Renal cortical epithelial cell (primary cell): ENCODE measurements at regions not wholly inside any gene's neighbourhood (a gene's known extent, or its start where the extent isn't known, plus 50 kb on each side); places are given as distances from the start of the nearest gene placed in this dataset.
A peak's percentile ranks its signal among the peaks of the same experiment; 100 is the strongest.

Experiments used
- DNase-seq: peaks from one replicate; pipeline ENCODE4 v3.0.0-alpha.2; 2011; ENCODE audit warnings: low read depth

DNA sequence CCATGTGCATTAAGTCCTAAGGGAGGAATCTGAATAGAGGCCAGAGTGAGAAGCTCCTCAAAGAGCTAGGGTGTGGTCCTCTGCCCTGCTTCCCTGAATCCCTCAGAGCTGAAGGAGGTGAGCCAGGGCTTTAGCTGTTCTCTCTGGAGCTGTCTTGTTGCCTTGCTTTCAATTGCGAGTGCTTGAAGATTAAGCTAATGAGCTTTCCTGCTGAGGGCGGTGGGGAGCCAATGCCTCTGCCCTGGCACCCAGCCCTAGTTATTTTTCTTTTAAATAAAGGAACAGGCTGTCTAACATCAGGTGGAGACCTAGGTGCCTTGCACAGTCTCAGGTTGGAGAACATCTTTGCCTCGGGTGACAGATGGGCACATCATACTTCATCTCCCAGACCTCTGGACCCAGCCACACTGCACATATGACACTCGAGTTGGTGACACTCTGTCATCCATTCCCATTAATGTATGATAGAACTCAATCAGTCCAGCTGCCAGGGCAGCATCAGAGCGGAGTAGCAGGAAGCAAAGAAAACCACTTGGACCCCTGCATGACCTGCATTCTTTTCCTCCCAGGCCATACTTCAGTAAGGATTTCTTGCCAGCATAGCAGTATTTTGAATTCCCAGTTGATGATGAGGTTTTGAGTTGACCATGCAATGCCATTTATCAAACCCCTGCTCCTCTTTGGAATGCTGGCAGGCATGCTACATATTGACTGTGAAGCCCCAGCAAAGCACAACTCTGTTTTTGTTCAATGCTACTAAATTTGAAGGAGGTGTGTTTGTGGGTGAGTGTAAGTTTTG lies 292.7 kb downstream of the RNF144A start:
- DNase-seq: no peak

DNA sequence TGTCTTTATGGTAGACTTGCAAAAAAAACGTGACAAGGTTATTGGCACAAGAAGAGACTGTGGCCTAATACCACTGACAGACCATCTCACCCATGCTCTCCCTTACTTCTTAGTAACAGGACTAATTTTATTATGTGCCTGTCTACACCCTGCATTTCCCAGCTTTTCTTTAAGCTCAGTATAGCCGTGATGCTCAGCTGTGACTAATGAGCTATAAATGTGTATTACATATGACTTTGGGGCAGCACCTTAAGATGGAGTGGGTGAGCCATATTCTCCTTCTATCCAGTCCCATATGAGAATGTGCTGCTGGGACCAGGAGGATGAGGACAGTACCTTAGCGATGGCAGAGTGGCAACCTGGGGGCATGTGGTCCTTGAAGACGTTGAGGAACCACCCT lies 293.5 kb downstream of the RNF144A start:
- no peak for DNase-seq

DNA sequence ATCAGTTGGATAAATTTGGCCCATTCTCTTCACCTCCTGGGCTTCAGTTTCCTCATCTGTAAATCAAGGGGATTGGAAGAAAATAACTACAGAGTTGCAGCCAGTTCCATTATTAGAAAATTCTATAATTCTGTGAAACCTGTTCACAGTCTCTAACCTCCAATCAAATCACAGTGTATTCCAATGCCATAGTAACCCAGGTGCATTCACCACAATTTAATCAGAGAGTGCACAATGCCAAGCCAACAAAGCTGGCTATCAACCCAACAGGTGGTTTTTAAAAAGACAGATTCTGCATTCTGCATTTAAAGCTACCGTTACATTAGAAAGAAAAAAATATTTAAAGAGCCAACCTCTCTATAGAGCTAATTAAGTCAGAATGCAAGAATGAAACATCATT lies 308.6 kb downstream of the RNF144A start:
- DNase-seq: no peak

GRCh38 chr2:7226501-7226900 lies 309.3 kb downstream of the RNF144A start:
- DNase-seq: peak; percentile 7

GRCh38 chr2:7233126-7233525 lies 315.9 kb downstream of the RNF144A start:
- DNase-seq: no peak

GRCh38 chr2:7237466-7237865 lies 320.3 kb downstream of the RNF144A start:
- no peak for DNase-seq

DNA sequence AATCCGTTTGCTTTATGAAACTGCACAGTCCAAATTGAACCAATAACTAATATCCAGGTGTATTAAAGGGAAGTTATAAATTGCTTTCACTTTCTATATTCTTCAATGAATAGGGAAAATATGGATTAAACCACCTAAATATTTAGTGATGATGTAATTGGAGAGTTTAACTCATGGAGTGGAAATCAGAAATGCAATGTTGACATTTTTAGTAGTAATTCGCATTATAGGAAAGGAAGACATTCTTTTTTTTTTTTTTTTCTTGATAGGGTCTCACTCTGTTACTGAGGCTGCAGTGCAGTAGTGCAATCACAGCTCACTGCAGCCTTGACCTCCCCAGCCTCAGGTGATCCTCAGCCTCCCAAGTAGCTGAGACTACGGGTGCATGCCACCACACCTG lies 321.9 kb downstream of the RNF144A start:
- no peak for DNase-seq

DNA sequence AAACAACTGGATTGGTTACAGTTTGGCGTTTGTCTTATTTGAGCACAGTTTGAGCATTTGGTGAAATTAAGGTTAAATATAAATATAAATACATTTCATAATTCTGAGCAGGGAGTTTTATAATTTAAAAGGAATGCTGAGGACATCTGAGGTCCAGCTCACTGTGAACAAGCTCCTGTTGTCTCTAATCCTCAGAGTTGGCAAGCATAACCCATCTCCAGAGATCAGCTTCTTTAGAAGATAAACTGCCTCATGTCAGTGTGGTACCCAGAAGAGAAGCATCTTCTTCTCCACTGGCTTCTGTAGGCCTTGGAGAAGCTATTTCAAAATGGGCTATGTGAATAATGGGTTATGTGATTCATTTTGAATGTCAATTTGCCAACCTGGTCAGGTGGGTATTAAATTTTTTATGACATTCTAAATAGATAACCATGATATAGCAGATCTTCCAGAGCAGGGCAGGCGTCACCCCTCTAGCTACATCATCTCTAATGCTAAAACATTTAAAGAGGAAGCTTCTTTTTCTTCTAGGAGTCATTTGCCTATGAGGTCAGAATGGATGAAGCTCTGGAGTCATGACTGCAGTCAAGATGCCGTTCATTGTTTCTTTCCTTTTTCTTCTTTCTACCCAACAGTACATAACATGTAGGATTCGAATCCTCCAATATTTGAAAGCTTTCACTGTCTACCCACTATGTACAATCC lies 324.0 kb downstream of the RNF144A start:
- no peak for DNase-seq

DNA sequence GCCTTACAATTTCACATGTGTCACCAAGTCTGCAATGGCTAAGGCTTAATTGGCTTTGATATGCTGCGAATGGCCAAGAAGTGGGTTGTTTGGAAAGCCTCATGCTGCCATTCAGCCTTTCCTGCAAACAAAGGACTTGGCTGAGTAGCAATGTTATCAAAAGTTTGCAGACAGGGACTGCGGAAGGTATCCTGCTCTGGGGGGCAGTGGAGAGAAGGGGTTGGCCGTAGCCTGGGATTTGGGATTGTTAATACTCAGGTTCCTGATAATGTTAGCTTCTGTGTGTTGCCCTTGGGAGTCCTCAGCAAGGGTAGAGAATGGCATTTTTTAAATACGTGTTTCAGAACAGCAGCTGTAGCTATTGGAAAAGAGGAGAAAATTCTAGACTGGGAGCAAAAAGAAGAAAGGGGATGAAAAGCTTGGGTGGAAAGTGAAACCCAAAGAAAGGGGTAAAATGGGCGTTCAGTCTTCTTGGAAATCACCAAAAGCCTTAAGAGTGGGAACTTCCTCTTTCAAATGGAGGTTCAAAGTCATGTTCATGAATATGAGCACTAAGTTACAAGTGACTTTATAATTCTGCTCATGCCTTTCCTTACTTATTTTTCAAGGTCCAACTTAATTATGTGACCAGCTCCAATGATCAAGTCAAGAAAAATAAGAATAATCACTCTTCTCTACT lies 325.1 kb downstream of the RNF144A start:
- no peak for DNase-seq

DNA sequence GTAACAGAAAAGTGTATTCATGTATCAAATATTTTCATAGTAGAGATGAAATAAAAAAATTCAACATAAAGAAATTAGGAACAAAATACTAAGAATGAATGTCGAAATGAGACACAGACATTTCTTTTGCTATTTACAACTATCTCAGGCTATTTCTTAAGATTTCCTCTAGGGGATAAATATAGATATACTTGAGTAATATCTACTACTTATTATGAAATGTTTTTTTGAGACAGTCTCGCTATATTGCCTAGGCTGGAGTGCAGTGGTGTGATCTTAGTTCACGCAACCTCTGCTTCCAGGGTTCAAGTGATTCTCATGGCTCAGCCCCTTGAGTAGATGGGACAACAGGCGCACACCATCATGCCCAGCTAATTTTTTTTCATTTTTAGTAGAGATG lies 326.1 kb downstream of the RNF144A start:
- no peak for DNase-seq

- no peak for DNase-seq
These were observed 339.2 kb downstream of the RNF144A start for GRCh38 chr2:7256377-7256776.

DNA sequence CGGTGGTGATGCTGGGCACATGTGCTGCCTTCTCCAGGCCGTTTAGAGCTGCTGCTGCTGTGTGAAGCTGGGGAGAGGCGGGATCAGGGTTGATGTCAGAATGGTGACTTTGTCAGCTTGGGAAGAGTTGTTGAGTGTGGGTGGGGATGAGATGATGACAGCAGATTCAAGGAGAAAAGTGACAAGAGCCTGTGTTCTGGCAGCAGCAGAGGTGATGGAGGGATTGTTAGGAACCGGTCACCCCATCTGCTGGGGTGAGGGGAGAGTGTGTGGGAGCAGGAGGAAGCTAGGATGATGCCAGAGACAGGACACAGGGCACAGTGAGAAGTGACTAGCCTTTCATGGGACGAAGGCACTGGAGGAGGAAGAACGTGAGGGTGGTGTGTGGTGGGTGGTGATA lies 345.5 kb downstream of the RNF144A start:
- DNase-seq: no peak

GRCh38 chr2:7264791-7265190 lies 347.6 kb downstream of the RNF144A start:
- no peak for DNase-seq

- no peak for DNase-seq
These were observed 348.1 kb downstream of the RNF144A start for GRCh38 chr2:7265286-7265685.

DNA sequence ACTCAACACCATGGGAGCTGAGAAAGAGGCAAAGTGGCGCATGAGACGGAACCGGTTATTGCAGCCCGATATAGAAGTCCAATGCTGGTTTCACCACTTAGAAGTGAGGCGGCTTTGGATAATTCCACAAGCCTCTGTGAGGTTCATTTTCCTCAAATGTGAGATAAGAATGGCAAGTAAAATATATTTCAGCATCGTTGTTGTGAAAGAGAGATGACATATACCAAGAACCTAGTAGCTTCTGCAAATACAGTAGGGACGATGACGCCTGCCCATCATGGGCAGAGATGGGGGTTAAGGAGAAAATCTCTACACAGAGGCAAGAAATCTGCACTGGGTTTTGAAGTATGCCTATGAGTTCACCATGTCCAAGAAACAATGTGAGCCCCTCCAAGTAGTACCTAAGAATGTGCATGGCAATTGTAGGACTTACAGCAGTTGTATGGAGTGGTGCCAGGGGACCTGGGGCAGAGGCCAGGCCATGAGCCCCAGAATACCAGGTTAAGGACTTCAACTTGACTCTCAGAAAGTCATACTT lies 352.0 kb downstream of the RNF144A start:
- no peak for DNase-seq

DNA sequence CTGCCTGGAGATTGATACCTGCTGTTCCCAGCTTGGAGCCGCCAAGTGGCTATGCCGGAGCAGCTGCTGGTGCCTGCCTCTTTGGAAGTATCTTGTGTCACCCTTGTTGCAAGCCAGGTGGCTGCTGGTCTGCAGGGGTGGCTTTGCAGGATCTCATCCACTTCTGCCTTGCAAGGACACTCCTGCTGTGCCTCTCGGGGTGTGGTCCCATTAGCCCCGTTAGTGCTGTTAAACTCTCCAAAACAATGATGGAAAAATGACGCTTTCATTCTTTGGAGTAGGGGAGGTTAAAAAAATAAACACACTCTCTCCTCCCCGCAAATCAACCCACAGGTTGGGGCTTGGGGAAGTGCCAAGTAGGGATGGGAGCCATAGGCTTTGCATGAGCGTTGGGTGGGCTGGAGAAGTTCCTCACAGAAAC lies 352.8 kb downstream of the RNF144A start:
- DNase-seq: no peak

GRCh38 chr2:7272210-7272609 lies 355.0 kb downstream of the RNF144A start:
- DNase-seq: no peak

DNA sequence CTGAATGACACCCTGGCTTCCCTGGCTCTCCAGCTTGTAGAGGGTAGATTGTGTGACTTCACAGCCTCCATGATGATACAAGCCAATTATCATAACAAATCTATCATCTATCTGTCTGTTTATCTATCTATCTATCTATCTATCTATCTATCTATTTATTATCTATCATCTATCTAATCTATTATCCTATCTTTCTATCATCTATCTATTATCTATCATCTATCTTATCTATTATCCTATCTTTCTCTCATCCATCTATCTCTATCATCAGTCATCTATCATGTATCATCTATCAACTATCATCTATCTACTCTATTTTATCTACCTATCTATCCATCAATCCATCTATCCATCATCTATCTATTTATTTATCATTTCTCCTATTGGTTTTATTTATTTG lies 361.8 kb downstream of the RNF144A start:
- DNase-seq: no peak

DNA sequence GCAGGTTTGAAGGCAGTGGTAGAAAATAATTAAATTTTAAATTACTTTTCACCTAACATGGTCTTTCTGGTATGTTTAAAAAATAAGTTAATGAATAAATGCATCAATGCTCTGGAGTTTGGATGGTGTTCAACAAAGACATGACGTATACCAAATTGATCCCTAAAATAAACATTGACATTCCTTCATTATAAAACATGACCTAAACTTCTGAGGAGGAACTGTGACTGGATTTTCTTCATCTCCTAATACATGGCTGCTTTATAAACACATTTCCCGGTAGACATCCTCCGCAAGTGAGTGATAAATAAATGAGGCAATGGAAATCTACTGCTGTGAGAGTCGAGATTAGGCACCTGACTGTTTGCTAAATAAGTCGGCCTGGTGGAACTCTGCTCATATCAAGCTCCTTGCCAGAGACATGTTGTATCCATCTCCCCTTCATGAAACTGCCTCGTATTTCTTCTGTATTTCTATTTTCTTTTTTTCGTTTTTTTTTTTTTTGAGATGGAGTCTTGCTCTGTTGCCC lies 362.3 kb downstream of the RNF144A start:
- no peak for DNase-seq

DNA sequence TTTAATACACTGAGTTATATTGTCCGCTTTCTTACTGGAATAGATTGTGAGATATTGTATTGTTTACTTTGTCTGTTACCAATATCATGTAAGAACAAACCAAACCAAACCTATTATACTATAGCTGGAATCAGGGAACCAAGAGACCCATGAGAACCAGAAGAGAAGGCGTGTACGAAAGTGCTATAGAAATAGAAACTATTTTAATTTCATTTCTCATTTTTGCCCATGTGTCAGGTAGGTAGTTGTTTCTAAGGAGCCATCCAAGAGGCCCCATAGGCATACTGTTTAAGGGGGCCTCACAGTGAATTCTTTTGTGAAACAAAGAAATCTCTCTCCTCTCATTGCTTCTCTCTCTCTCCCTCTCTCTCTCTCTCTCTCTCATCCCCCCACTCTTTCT lies 363.6 kb downstream of the RNF144A start:
- DNase-seq: no peak

- DNase-seq: no peak
These were observed 364.3 kb downstream of the RNF144A start for GRCh38 chr2:7281231-7282201.
